Lung (tissue), 11 donors: ENCODE measurements at regions not wholly inside any gene's neighbourhood (a gene's known extent, or its start where the extent isn't known, plus 50 kb on each side); places are given as distances from the start of the nearest gene placed in this dataset.

Experiments
- ATAC-seq: fragments of 200-7000 bp; cut with Tn5 transposase; one replicate; pipeline ENCODE4 v1.9.1; 2020; ENCODE audit warnings: moderate number of reproducible peaks; ENCODE audit not compliant: insufficient read depth, low FRiP score
- DNase-seq, 3 donors: peaks; one replicate each; pipeline ENCODE4 v3.0.0-alpha.2; 2013 to 2017
- H3K27ac ChIP-seq, 2 donors: one replicate each; pipeline ENCODE4 v1.5.1; 2013; ENCODE audit warnings: mild to moderate bottlenecking in 2 of 2, moderate library complexity in 2 of 2, control low read depth in 1 of 2, inconsistent platforms in 1 of 2, low read depth in 1 of 2, low read length in 1 of 2
- H3K27me3 ChIP-seq, 3 donors: one replicate each; pipeline ENCODE4 v1.5.1; 2013; ENCODE audit warnings: low read length in 2 of 3; ENCODE audit not compliant: control insufficient read depth in 3 of 3, insufficient read depth in 3 of 3
- H3K36me3 ChIP-seq, 4 donors: one replicate each; pipeline ENCODE4 v1.5.1; 2013; ENCODE audit warnings: low read length in 4 of 4, mild to moderate bottlenecking in 1 of 4, moderate library complexity in 1 of 4; ENCODE audit not compliant: control insufficient read depth in 4 of 4, insufficient read depth in 4 of 4
- H3K4me1 ChIP-seq, 5 donors: one replicate each; pipeline ENCODE4 v1.5.1; 2013; ENCODE audit warnings: low read length in 5 of 5, mild to moderate bottlenecking in 2 of 5, moderate library complexity in 1 of 5; ENCODE audit not compliant: control insufficient read depth in 5 of 5, insufficient read depth in 5 of 5
- H3K4me3 ChIP-seq: one replicate; pipeline ENCODE4 v1.5.1; 2013; ENCODE audit warnings: mild to moderate bottlenecking, control low read depth, moderate library complexity
- H3K9ac ChIP-seq, 2 donors: one replicate each; pipeline ENCODE4 v1.5.1; 2013; ENCODE audit warnings: low read length in 2 of 2, control low read depth in 1 of 2; ENCODE audit not compliant: insufficient read depth in 1 of 2
- H3K9me3 ChIP-seq, 4 donors: one replicate each; pipeline ENCODE4 v1.5.1; 2013; ENCODE audit warnings: low read length in 3 of 4, mild to moderate bottlenecking in 1 of 4, moderate library complexity in 1 of 4; ENCODE audit not compliant: control insufficient read depth in 4 of 4, insufficient read depth in 3 of 4
- WGBS, 2 donors: extraction: QIAGEN DNeasy Blood & Tissue Kit; methylation state at CpG; one replicate each; pipeline ENCODE4 v1.1.7; 2013; 5-methylcytosine and 5-hydroxymethylcytosine counted together
- TF ChIP-seq, protein P1 (sequence below): IDR thresholded peaks from 2 replicates; pipeline ENCODE4 v1.5.1; 2012; ENCODE audit warnings: mild to moderate bottlenecking; ENCODE audit errors: control extremely low read depth, extremely low read depth
- donor health status: control.
- donor health status: control.
- donor health status: Bipolar disorder and iron deficiency.
- donor health status: healthy.
- donor health status: DM: yes; HTN: yes; CAD: no.

DNA sequence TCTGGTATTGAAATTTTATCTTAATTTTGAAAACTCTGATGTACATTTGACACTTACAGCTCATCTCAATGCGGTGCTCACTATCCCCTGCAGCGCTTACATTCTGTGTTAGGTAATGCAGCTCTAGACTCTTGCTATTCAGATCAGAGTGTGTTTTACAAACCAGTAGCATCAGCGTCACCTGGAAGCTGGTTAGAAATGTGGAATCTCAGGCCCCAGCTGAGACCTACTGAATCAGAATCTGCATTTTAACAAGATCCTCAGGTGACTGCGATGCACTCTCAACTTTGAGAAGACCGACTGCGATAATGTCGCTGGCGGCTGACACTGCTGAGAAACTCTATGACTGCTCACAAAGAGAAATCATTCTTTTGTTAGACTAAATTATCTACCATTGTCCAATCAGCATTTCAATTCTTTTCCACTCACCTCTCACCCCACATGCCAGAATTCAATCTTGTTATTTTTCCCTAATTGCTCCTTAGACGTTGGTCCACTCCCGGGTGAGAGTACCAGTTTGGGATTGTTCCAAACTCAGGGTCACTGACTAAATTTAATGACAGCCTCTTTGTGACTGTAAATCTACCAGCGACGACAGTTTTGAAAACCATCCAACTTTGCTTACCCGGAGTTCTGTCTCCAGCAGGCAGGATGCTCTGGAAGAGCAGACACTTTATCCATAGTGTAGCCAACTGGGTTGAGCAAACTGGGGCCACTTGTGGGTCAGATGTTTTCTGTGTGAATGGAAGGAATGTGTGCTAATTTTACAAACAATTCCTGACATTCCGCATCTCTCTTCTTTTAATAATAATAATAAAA is 140.1 kb upstream of the BTBD3 start:
- peak in 2 of 3 donors; percentile 17 to 50 for DNase-seq
- Histone ChIP-seq H3K36me3 (no peaks in the 10 kb centered on the region), H3K4me3 (no peak overlapping the region), H3K27me3 (no peaks in the 10 kb centered on the region), H3K27ac (peak overlapping the region in 1 of 2 donors; percentile 59), H3K4me1 (peaks cover 0 to 4% (median 0%) of the 10 kb centered on the region in 5 donors), H3K9me3 (no peaks in the 10 kb centered on the region), H3K9ac (no peak overlapping the region)
- WGBS, 2 donors = 50 to 66% methylated on average over 14 of the region's 14 CpGs
- ATAC-seq = no peak
- TF ChIP-seq, protein P1, sequence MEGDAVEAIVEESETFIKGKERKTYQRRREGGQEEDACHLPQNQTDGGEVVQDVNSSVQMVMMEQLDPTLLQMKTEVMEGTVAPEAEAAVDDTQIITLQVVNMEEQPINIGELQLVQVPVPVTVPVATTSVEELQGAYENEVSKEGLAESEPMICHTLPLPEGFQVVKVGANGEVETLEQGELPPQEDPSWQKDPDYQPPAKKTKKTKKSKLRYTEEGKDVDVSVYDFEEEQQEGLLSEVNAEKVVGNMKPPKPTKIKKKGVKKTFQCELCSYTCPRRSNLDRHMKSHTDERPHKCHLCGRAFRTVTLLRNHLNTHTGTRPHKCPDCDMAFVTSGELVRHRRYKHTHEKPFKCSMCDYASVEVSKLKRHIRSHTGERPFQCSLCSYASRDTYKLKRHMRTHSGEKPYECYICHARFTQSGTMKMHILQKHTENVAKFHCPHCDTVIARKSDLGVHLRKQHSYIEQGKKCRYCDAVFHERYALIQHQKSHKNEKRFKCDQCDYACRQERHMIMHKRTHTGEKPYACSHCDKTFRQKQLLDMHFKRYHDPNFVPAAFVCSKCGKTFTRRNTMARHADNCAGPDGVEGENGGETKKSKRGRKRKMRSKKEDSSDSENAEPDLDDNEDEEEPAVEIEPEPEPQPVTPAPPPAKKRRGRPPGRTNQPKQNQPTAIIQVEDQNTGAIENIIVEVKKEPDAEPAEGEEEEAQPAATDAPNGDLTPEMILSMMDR = no peak

DNA sequence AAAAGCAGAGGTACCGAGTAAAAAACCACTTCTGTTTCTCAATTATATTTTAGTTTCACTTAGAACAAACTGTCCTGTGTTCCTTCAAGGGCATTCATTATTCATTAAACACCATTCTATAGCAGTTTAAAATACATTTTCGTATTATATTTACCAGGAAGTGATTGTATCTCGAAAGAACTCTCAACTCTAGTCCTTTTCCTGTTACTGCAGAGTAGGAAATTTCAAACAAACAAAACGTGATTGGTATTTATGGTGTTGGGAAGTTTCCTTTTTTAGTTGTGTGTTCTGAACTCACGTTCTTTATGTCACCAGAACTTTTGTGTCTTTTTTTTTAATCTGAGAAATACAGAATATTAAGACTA is 139.5 kb upstream of the BTBD3 start:
- Histone ChIP-seq H3K27ac (no peak overlapping the region), H3K4me3 (no peak overlapping the region), H3K4me1 (peaks cover 0 to 4% (median 0%) of the 10 kb centered on the region in 5 donors), H3K9me3 (no peaks in the 10 kb centered on the region), H3K27me3 (no peaks in the 10 kb centered on the region), H3K9ac (no peak overlapping the region), H3K36me3 (no peaks in the 10 kb centered on the region)
- WGBS, 2 donors = 7 to 11% methylated on average over 5 of the region's 5 CpGs
- peak in 2 of 3 donors; percentile 31 to 35 for DNase-seq
- TF ChIP-seq, protein P1 = no peak
- no peak for ATAC-seq

DNA sequence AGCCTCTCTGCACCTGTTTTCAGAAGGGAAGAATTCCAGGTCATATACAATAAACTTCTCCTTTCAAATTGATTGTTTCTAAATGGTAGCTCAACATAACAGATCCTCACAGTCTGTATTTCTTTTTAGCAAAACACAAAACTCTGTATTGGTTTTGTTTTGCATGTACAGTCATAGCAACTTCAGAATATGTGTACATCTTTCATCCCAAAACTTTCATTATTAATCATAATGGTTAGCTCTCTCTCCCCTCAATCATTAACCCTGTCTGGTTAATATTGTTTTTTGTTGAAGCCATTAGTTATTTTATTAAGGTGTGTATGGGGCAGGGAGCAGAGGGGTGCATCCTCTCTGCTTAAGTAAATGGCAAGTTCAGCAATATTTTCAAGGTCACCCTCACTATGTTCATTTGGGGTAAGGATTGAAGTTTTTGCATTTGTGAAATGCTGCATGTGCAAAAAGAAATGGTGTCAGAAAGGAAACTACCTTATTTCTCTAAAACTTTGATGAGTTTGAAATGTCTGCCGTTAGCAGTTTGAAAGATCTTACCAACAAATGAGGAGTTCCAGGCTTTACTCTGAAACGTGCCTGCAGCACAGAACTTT is 136.8 kb upstream of the BTBD3 start:
- WGBS, 2 donors = 76 to 91% methylated on average over 2 of the region's 2 CpGs
- Histone ChIP-seq H3K27ac (no peak overlapping the region), H3K27me3 (no peaks in the 10 kb centered on the region), H3K4me1 (peaks cover 0 to 4% (median 0%) of the 10 kb centered on the region in 5 donors), H3K9ac (no peak overlapping the region), H3K4me3 (no peak overlapping the region), H3K9me3 (no peaks in the 10 kb centered on the region), H3K36me3 (no peaks in the 10 kb centered on the region)
- TF ChIP-seq, protein P1 = no peak
- no peak for DNase-seq
- no peak for ATAC-seq
